WTC11 (cell line): ENCODE measurements at regions not wholly inside any gene's neighbourhood (a gene's known extent, or its start where the extent isn't known, plus 50 kb on each side); places are given as distances from the start of the nearest gene placed in this dataset.
A peak's percentile ranks its signal among the peaks of the same experiment; 100 is the strongest.

Experiments
- ATAC-seq: fragments of 200-7000 bp; cut with Tn5 transposase; 2 replicates; pipeline ENCODE4 v1.10.0; 2021; ENCODE audit warnings: mild to moderate bottlenecking, moderate library complexity
- CTCF ChIA-PET: fragments of 300-600 bp; sonication (Branson Sonifier 250); formaldehyde crosslinking; loops from one replicate; lab custom pipeline; 2021; ENCODE audit warnings: antibody characterized with exemption; lab: Charles Lee
- POLR2A ChIA-PET: fragments of 350-600 bp; sonication (Branson Sonifier 250); formaldehyde crosslinking; loops from one replicate; lab custom pipeline; 2021; ENCODE audit warnings: antibody characterized with exemption; lab: Charles Lee
- DNase-seq: peaks from one replicate; pipeline ENCODE4 v3.0.0; 2021; ENCODE audit warnings: low spot score
- H3K27ac Mint-ChIP-seq: 2 replicates; pipeline ENCODE4 v1.8.0; 2021; ENCODE audit warnings: mixed read lengths
- H3K27me3 Mint-ChIP-seq: 2 replicates; pipeline ENCODE4 v1.8.0; 2021; ENCODE audit warnings: low read depth, mild to moderate bottlenecking, moderate library complexity, mixed read lengths
- H3K36me3 Mint-ChIP-seq: 2 replicates; pipeline ENCODE4 v1.8.0; 2021; ENCODE audit warnings: mixed read lengths
- H3K4me1 Mint-ChIP-seq: 2 replicates; pipeline ENCODE4 v1.8.0; 2022; ENCODE audit warnings: mixed read lengths
- H3K4me3 Mint-ChIP-seq: 2 replicates; pipeline ENCODE4 v1.8.0; 2021; ENCODE audit warnings: mild to moderate bottlenecking, moderate library complexity, mixed read lengths
- H3K9me3 Mint-ChIP-seq: 2 replicates; pipeline ENCODE4 v1.8.0; 2021; ENCODE audit warnings: mixed read lengths
- ARID4B ChIP-seq: sonication (generic); formaldehyde crosslinking; IDR thresholded peaks from 2 replicates; pipeline ENCODE4 v1.8.0; 2023; ENCODE audit warnings: missing genetic modification reagents, mild to moderate bottlenecking, borderline replicate concordance
- ATF1 ChIP-seq: sonication (generic); formaldehyde crosslinking; IDR thresholded peaks from 2 replicates; pipeline ENCODE4 v1.8.1; 2023; ENCODE audit warnings: mild to moderate bottlenecking, moderate library complexity, missing genetic modification reagents
- CBFB ChIP-seq: sonication (generic); formaldehyde crosslinking; IDR thresholded peaks from 2 replicates; pipeline ENCODE4 v1.8.1; 2022; ENCODE audit warnings: mild to moderate bottlenecking, low read depth, missing genetic modification reagents
- CREM ChIP-seq: sonication (generic); formaldehyde crosslinking; IDR thresholded peaks from 2 replicates; pipeline ENCODE4 v1.8.1; 2022; ENCODE audit warnings: mild to moderate bottlenecking, missing genetic modification reagents, moderate library complexity
- E2F1 ChIP-seq: sonication (generic); formaldehyde crosslinking; IDR thresholded peaks from 2 replicates; pipeline ENCODE4 v1.8.0; 2022; ENCODE audit warnings: mild to moderate bottlenecking, missing genetic modification reagents
- HMGA2 ChIP-seq: fragments of 250-450 bp; sonication (Bioruptor Pico); IDR thresholded peaks from 2 replicates; pipeline ENCODE4 v1.4.0; 2021; ENCODE audit warnings: mild to moderate bottlenecking, moderate library complexity
- KAT7 ChIP-seq: sonication (generic); formaldehyde crosslinking; IDR thresholded peaks from 2 replicates; pipeline ENCODE4 v1.8.1; 2023; ENCODE audit warnings: missing genetic modification reagents, mild to moderate bottlenecking, borderline replicate concordance
- SMAD4 ChIP-seq: sonication (generic); formaldehyde crosslinking; IDR thresholded peaks from 2 replicates; pipeline ENCODE4 v1.8.0; 2022; ENCODE audit warnings: mild to moderate bottlenecking, missing genetic modification reagents
- STAT6 ChIP-seq: sonication (generic); formaldehyde crosslinking; conservative IDR thresholded peaks from 2 replicates; pipeline ENCODE4 v1.8.1; 2023; ENCODE audit warnings: mild to moderate bottlenecking, low read depth, missing genetic modification reagents, moderate library complexity
- ZMAT4 ChIP-seq: fragments of 250-450 bp; sonication (Bioruptor Pico); IDR thresholded peaks from 2 replicates; pipeline ENCODE4 v1.9.0; 2021; ENCODE audit warnings: mild to moderate bottlenecking
- ZNF396 ChIP-seq: fragments of 250-450 bp; sonication (Bioruptor Pico); IDR thresholded peaks from 2 replicates; pipeline ENCODE4 v1.8.0; 2021; ENCODE audit warnings: mild to moderate bottlenecking, moderate library complexity, borderline replicate concordance

GRCh38 chr13:105665284-105665683 lies 870.2 kb downstream of the EFNB2 start (continued):
- TF ChIP-seq STAT6 (no peak), ATF1 (CRISPR knock-in tag) (no peak), SMAD4 (CRISPR knock-in tag) (no peak), ARID4B (CRISPR knock-in tag) (no peak), CBFB (CRISPR knock-in tag) (no peak), ZNF396 (CRISPR knock-in tag) (no peak), ZMAT4 (CRISPR knock-in tag) (no peak), E2F1 (CRISPR knock-in tag) (no peak)

- H3K27ac Mint-ChIP-seq = no peak overlapping the region
- POLR2A ChIA-PET = no interaction called here
- no peak overlapping the region for H3K4me3 Mint-ChIP-seq
- no peak for DNase-seq
- H3K4me1 Mint-ChIP-seq = no peaks in the 10 kb centered on the region
- CTCF ChIA-PET = no interaction called here
- ATAC-seq = no peak
- TF ChIP-seq ARID4B (CRISPR knock-in tag) = no peak
- no peak for TF ChIP-seq KAT7 (CRISPR knock-in tag)
- TF ChIP-seq CREM (CRISPR knock-in tag) = no peak
- TF ChIP-seq HMGA2 = peak; percentile 98
- no peaks in the 10 kb centered on the region for H3K27me3 Mint-ChIP-seq
- 0 out of 2 replicates have a peak, but pooled peaks cover 3% of the 10 kb centered on the region for H3K9me3 Mint-ChIP-seq
- no peaks in the 10 kb centered on the region for H3K36me3 Mint-ChIP-seq
These were observed 872.3 kb downstream of the EFNB2 start for GRCh38 chr13:105663182-105663581.
